Gastrocnemius medialis (tissue), 4 donors: ENCODE measurements at regions not wholly inside any gene's neighbourhood (a gene's known extent, or its start where the extent isn't known, plus 50 kb on each side); places are given as distances from the start of the nearest gene placed in this dataset.

Experiments
- CTCF ChIP-seq, 5 experiments: fragments of 450-650 bp in 3 of 5; fragments of 200-600 bp in 2 of 5; sonication (generic) in 2 of 5; IDR thresholded peaks in 4 of 5; conservative IDR thresholded peaks in 1 of 5; 1 replicate in 4 of 5; 2 replicates in 1 of 5; pipeline ENCODE4 v1.5.1; 2016 to 2019; ENCODE audit warnings: antibody characterized with exemption in 5 of 5, mild to moderate bottlenecking in 3 of 5, moderate library complexity in 3 of 5
- POLR2A ChIP-seq, 2 donors: fragments of 450-650 bp; IDR thresholded peaks; one replicate each; pipeline ENCODE4 v1.6.1; 2017; ENCODE audit warnings: antibody characterized with exemption in 2 of 2, mild to moderate bottlenecking in 2 of 2, moderate library complexity in 2 of 2

GRCh38 chr20:47863981-47864380, 78.7 kb upstream of the SULF2 start:
- TF ChIP-seq CTCF (IDR thresholded peaks at IDR 0.05 in 4 of 5, conservative IDR thresholded peaks at IDR 0.05 in 1 of 5) (no peak), POLR2A (IDR thresholded peaks at IDR 0.05) (no peak)
